PFSK-1 (cell line): ENCODE measurements at regions not wholly inside any gene's neighbourhood (a gene's known extent, or its start where the extent isn't known, plus 50 kb on each side); places are given as distances from the start of the nearest gene placed in this dataset.

Experiments used
- FOXP2 ChIP-seq: optimal IDR thresholded peaks from 2 replicates; pipeline ENCODE3; 2011; ENCODE audit warnings: borderline replicate concordance, control low read depth, inconsistent platforms; ENCODE audit not compliant: insufficient read depth; ENCODE audit errors: extremely low read length, extremely low read depth
- POLR2AphosphoS5 ChIP-seq: IDR thresholded peaks from 2 replicates; pipeline ENCODE4 v1.6.1; 2012; ENCODE audit warnings: low read depth, mild to moderate bottlenecking, control low read depth, low read length, moderate library complexity
- SIN3A ChIP-seq: IDR thresholded peaks from 2 replicates; pipeline ENCODE4 v1.6.1; 2012; ENCODE audit warnings: mild to moderate bottlenecking, low read length, moderate library complexity, borderline replicate concordance; ENCODE audit not compliant: insufficient read depth
- TAF1 ChIP-seq: IDR thresholded peaks from 2 replicates; pipeline ENCODE4 v1.6.1; 2012; ENCODE audit warnings: low read length, control low read depth, borderline replicate concordance; ENCODE audit not compliant: insufficient read depth
- TF ChIP-seq, protein P1 (sequence below), 2 experiments: IDR thresholded peaks; 2 replicates each; pipeline versions ENCODE4 v1.6.1 to v1.8.0; 2011 to 2012; ENCODE audit warnings: low read depth in 2 of 2, low read length in 2 of 2, control low read depth in 1 of 2, inconsistent platforms in 1 of 2, mild to moderate bottlenecking in 1 of 2, moderate library complexity in 1 of 2; ENCODE audit not compliant: insufficient read depth in 1 of 2

DNA sequence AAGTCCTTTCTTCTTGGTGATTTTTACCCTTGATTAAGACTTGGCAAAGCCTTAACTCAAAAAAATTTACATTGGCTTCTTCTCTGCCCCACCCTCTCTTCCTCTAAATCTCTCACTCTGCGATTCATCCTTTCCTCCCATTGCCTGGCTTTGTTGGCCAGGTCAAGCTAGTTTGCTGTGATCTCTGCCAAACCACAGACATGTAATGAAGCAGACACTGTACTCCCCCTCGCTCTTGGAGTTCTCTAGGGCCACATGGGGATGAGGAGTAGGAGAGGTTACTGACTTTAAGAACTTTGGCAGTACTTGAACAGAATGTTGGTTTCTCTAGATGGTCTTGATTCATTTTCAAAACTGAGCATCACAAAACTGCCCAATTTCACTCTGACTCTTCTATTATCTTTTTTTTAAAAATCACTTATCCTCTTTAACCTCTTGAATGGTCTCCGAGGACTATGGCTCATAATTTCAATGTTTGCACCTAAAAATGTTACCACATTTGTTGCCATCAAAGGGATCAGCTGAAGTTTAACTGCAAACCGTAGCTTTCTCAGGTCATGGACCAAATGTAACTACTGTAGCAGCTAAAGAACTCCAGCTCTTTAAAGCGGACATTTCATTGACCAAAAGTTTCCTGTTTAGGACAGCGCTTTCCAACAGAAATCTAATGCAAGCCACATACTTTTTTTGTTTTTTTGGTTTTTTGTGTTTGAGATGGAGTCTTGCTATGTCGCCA is 62.7 kb upstream of the IPO9 start:
- TF ChIP-seq, protein P1, sequence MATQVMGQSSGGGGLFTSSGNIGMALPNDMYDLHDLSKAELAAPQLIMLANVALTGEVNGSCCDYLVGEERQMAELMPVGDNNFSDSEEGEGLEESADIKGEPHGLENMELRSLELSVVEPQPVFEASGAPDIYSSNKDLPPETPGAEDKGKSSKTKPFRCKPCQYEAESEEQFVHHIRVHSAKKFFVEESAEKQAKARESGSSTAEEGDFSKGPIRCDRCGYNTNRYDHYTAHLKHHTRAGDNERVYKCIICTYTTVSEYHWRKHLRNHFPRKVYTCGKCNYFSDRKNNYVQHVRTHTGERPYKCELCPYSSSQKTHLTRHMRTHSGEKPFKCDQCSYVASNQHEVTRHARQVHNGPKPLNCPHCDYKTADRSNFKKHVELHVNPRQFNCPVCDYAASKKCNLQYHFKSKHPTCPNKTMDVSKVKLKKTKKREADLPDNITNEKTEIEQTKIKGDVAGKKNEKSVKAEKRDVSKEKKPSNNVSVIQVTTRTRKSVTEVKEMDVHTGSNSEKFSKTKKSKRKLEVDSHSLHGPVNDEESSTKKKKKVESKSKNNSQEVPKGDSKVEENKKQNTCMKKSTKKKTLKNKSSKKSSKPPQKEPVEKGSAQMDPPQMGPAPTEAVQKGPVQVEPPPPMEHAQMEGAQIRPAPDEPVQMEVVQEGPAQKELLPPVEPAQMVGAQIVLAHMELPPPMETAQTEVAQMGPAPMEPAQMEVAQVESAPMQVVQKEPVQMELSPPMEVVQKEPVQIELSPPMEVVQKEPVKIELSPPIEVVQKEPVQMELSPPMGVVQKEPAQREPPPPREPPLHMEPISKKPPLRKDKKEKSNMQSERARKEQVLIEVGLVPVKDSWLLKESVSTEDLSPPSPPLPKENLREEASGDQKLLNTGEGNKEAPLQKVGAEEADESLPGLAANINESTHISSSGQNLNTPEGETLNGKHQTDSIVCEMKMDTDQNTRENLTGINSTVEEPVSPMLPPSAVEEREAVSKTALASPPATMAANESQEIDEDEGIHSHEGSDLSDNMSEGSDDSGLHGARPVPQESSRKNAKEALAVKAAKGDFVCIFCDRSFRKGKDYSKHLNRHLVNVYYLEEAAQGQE (IDR thresholded peaks at IDR 0.05; ENCODE audit: insufficient read depth in 1 of 2, low read depth in 2 of 2, low read length in 2 of 2), result 0 out of 4 replicates have a peak, but pooled peaks of 1 of the 2 experiments have one; percentile 39
- no peak for TF ChIP-seq TAF1
- TF ChIP-seq POLR2AphosphoS5, result no peak
- TF ChIP-seq FOXP2, result no peak
- TF ChIP-seq SIN3A, result 0 out of 2 replicates have a peak, but pooled peaks have one; percentile 24

DNA sequence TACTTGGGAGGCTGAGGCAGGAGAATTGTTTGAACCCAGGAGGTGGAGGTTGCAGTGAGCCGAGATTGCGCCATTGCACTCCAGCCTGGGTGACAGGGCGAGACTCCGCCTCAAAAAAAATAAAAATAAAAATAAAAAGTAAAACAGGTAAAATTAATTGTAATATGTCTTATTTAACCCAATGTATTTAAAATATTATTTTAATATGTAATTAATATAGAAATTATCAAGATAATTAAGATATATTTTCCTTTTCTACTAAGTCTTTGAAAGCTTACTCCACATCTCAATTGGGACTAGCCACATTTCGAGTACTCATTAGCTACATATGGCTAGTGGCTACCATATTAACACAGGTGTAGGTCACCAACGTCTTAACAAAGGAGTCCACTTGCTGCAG is 61.6 kb upstream of the IPO9 start:
- TF ChIP-seq, protein P1 (IDR thresholded peaks at IDR 0.05; ENCODE audit: insufficient read depth in 1 of 2, low read depth in 2 of 2, low read length in 2 of 2), result no peak
- TF ChIP-seq SIN3A, result no peak
- no peak for TF ChIP-seq POLR2AphosphoS5
- no peak for TF ChIP-seq TAF1
- no peak for TF ChIP-seq FOXP2

DNA sequence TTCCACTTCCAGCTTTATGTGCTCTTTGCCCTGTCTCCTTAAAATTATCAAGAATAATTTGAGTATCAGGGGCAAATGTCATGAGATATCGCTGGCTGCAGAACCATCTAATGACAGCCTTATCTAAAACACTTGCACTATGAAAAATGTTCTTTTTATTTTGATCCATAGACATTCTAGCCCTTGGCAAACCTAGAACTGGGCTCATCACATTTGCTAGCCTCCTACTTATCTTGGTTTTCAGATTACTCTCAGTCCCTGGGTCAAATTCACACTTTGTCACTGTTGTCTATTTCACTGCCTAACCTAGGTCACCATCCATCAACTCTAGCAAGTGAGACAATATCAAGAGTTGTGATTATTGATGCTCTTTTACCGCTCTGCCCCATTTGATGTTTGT is 59.9 kb upstream of the IPO9 start:
- TF ChIP-seq POLR2AphosphoS5, result no peak
- TF ChIP-seq, protein P1 (IDR thresholded peaks at IDR 0.05; ENCODE audit: insufficient read depth in 1 of 2, low read depth in 2 of 2, low read length in 2 of 2), result no peak
- TF ChIP-seq SIN3A, result no peak

DNA sequence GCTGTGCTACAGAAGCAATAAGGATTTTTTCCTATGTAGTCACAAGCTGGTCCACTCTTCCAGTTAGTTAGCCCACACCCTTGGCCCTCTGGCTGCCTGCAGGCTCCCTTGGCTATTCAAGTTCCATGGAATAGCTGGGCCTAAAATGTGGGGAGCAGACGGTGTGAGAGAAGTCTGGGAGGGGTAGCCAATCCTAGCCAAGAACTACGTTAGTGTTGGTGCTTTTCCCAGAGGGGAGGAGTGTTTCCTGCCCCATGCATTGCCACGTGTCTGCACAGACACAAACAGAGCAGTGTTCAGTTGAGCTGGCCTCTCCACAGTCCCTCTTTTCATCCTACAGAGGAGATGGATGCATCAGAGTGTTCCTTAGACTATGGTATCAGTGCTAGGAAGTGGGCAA is 59.0 kb upstream of the IPO9 start:
- TF ChIP-seq SIN3A, result no peak
- TF ChIP-seq POLR2AphosphoS5, result no peak
- TF ChIP-seq, protein P1 (IDR thresholded peaks at IDR 0.05; ENCODE audit: insufficient read depth in 1 of 2, low read depth in 2 of 2, low read length in 2 of 2), result no peak
- no peak for TF ChIP-seq FOXP2
- no peak for TF ChIP-seq TAF1
